ENCODE measurements at regions not wholly inside any gene's neighbourhood (a gene's known extent, or its start where the extent isn't known, plus 50 kb on each side); places are given as distances from the start of the nearest gene placed in this dataset.

- Mint-ChIP-seq H3K4me3 (ENCODE audit: unreplicated experiment) (no peak overlapping the region), H3K4me1 (ENCODE audit: insufficient read depth, unreplicated experiment) (no peaks in the 10 kb centered on the region), H3K9me3 (ENCODE audit: unreplicated experiment) (peaks cover 7% of the 10 kb centered on the region), H3K27ac (ENCODE audit: low read depth, unreplicated experiment) (no peak overlapping the region), H3K27me3 (ENCODE audit: insufficient read depth, unreplicated experiment) (peaks cover 65% of the 10 kb centered on the region), H3K36me3 (ENCODE audit: insufficient read depth, unreplicated experiment) (peaks cover 5% of the 10 kb centered on the region)
- ChIA-PET CTCF (interaction anchor here (1.2 kb wide), 1 partner anchor 29 kb away, joined by 5 read pairs; no protein-coding TSS in a partner anchor), POLR2A (no interaction called here)
- BruUV-seq (replicated peaks) = no TSS peak
- DNase-seq (ENCODE audit: unreplicated experiment) = no peak
- intact Hi-C loops (cut with micrococcal nuclease) = no loop called here
- no peak for TF ChIP-seq CTCF (IDR thresholded peaks at IDR 0.05; ENCODE audit: unreplicated experiment)
Observed at GRCh38 chr10:113414543-113414942, 138.3 kb upstream of the HABP2 start.

- Mint-ChIP-seq H3K4me3 (ENCODE audit: unreplicated experiment) (no peak overlapping the region), H3K4me1 (ENCODE audit: insufficient read depth, unreplicated experiment) (no peaks in the 10 kb centered on the region), H3K36me3 (ENCODE audit: insufficient read depth, unreplicated experiment) (peaks cover 7% of the 10 kb centered on the region), H3K27me3 (ENCODE audit: insufficient read depth, unreplicated experiment) (peaks cover 58% of the 10 kb centered on the region), H3K9me3 (ENCODE audit: unreplicated experiment) (peaks cover 14% of the 10 kb centered on the region), H3K27ac (ENCODE audit: low read depth, unreplicated experiment) (no peak overlapping the region)
- intact Hi-C loops (cut with micrococcal nuclease) = no loop called here
- peak; percentile 5 for DNase-seq (ENCODE audit: unreplicated experiment)
- CTCF ChIA-PET = interaction anchor here (1.2 kb wide), 1 partner anchor 11 kb away, joined by 3 read pairs; no protein-coding TSS in a partner anchor
- no TSS peak for BruUV-seq (replicated peaks)
- POLR2A ChIA-PET = no interaction called here
- no peak for TF ChIP-seq CTCF (IDR thresholded peaks at IDR 0.05; ENCODE audit: unreplicated experiment)
Observed at GRCh38 chr10:113415246-113415645, 137.6 kb upstream of the HABP2 start.

- BruUV-seq (replicated peaks) = no TSS peak
- no peak for DNase-seq (ENCODE audit: unreplicated experiment)
Observed at GRCh38 chr10:113420057-113420732, 132.7 kb upstream of the HABP2 start.

More at GRCh38 chr10:113420057-113420732, 132.7 kb upstream of the HABP2 start:
- H3K9me3 Mint-ChIP-seq (ENCODE audit: unreplicated experiment) = peaks cover 28% of the 10 kb centered on the region
- ChIA-PET CTCF (interaction anchor here (0.7 kb wide), 1 partner anchor 263 kb away, joined by 3 read pairs; no protein-coding TSS in a partner anchor), POLR2A (no interaction called here)
- TF ChIP-seq CTCF (IDR thresholded peaks at IDR 0.05; ENCODE audit: unreplicated experiment) = no peak
- H3K36me3 Mint-ChIP-seq (ENCODE audit: insufficient read depth, unreplicated experiment) = peaks cover 10% of the 10 kb centered on the region
- no peaks in the 10 kb centered on the region for H3K4me1 Mint-ChIP-seq (ENCODE audit: insufficient read depth, unreplicated experiment)
- H3K4me3 Mint-ChIP-seq (ENCODE audit: unreplicated experiment) = no peak overlapping the region
- peaks cover 62% of the 10 kb centered on the region for H3K27me3 Mint-ChIP-seq (ENCODE audit: insufficient read depth, unreplicated experiment)
- no peak overlapping the region for H3K27ac Mint-ChIP-seq (ENCODE audit: low read depth, unreplicated experiment)
- intact Hi-C loops (cut with micrococcal nuclease) = no loop called here
